B cell (primary cell): ENCODE measurements at regions not wholly inside any gene's neighbourhood (a gene's known extent, or its start where the extent isn't known, plus 50 kb on each side); places are given as distances from the start of the nearest gene placed in this dataset.

Source experiments
- ATAC-seq: fragments of 200-7000 bp; cut with Tn5 transposase; one replicate; pipeline ENCODE4 v1.10.0; 2021; ENCODE audit warnings: low read depth, mild to moderate bottlenecking, moderate number of reproducible peaks, moderate library complexity
- CTCF ChIA-PET: fragments of 350-600 bp; sonication (Branson Sonifier 250); formaldehyde crosslinking; loops from one replicate; lab custom pipeline; 2021; ENCODE audit warnings: antibody characterized with exemption, inconsistent platforms; lab: Charles Lee
- POLR2A ChIA-PET: fragments of 350-600 bp; sonication (Branson Sonifier 250); formaldehyde crosslinking; loops from one replicate; lab custom pipeline; 2021; ENCODE audit warnings: antibody characterized with exemption; lab: Charles Lee
- DNase-seq: peaks from one replicate; pipeline ENCODE4 v3.0.0; 2013
- H2AFZ ChIP-seq: 2 replicates; pipeline ENCODE4 v1.6.1; 2012; ENCODE audit warnings: mild to moderate bottlenecking, low read depth, low read length; ENCODE audit not compliant: insufficient read depth, poor library complexity, severe bottlenecking
- H3K27ac ChIP-seq, 2 donors: 1 replicate in 1 of 2; 2 replicates in 1 of 2; pipeline ENCODE4 v1.5.1; 2012 to 2013; ENCODE audit warnings: low read length in 2 of 2, mild to moderate bottlenecking in 2 of 2, moderate library complexity in 1 of 2
- H3K27me3 ChIP-seq, 4 experiments: fragments of 200-600 bp in 1 of 4; sonication (generic) in 1 of 4; replicated peaks in 1 of 4; 1 replicate in 2 of 4; 2 replicates in 2 of 4; pipeline versions ENCODE4 v1.6.1 to v1.7.0; 2013 to 2016; ENCODE audit warnings: low read length in 3 of 4, mild to moderate bottlenecking in 2 of 4, mixed read lengths in 1 of 4, moderate library complexity in 1 of 4; ENCODE audit not compliant: insufficient read depth in 4 of 4, control insufficient read depth in 3 of 4; ENCODE audit errors: control extremely low read depth in 1 of 4
- H3K36me3 ChIP-seq, 2 experiments: replicated peaks in 1 of 2; 1 replicate in 1 of 2; 2 replicates in 1 of 2; pipeline versions ENCODE4 v1.6.1 to v1.7.1; 2013; ENCODE audit warnings: low read length in 1 of 2; ENCODE audit not compliant: insufficient read depth in 2 of 2, control insufficient read depth in 1 of 2; ENCODE audit errors: control extremely low read depth in 1 of 2, extremely low read depth in 1 of 2
- H3K4me1 ChIP-seq, 2 donors: fragments of 200-600 bp in 1 of 2; sonication (generic) in 1 of 2; 1 replicate in 1 of 2; 2 replicates in 1 of 2; pipeline versions ENCODE4 v1.5.1 to v1.6.1; 2013 to 2017; ENCODE audit warnings: low read length in 2 of 2; ENCODE audit not compliant: control insufficient read depth in 2 of 2, insufficient read depth in 2 of 2
- H3K4me2 ChIP-seq: replicated peaks from 2 replicates; pipeline ENCODE3; 2012; ENCODE audit warnings: mild to moderate bottlenecking, low read depth, low read length; ENCODE audit not compliant: poor library complexity, severe bottlenecking
- H3K4me3 ChIP-seq, 5 experiments: fragments of 200-600 bp in 1 of 5; sonication (generic) in 1 of 5; 1 replicate in 3 of 5; 2 replicates in 2 of 5; pipeline versions ENCODE4 v1.5.1 to v1.7.0; 2011 to 2016; ENCODE audit warnings: low read length in 4 of 5, mild to moderate bottlenecking in 4 of 5, low read depth in 2 of 5, control low read depth in 1 of 5, moderate library complexity in 1 of 5; ENCODE audit not compliant: insufficient read depth in 1 of 5; ENCODE audit errors: control extremely low read depth in 1 of 5, extremely low read depth in 1 of 5
- H3K79me2 ChIP-seq: fragments of 200-600 bp; sonication (generic); one replicate; pipeline ENCODE4 v1.6.0; 2016; ENCODE audit warnings: low read length; ENCODE audit not compliant: control insufficient read depth, insufficient read depth
- H3K9ac ChIP-seq: fragments of 200-600 bp; sonication (generic); 2 replicates; pipeline ENCODE4 v1.6.1; 2017; ENCODE audit warnings: mild to moderate bottlenecking, low read length, moderate library complexity
- H3K9me3 ChIP-seq, 3 donors: one replicate each; pipeline versions ENCODE4 v1.6.1 to v1.7.1; 2013; ENCODE audit warnings: low read length in 2 of 3; ENCODE audit not compliant: control insufficient read depth in 2 of 3, insufficient read depth in 1 of 3; ENCODE audit errors: control extremely low read depth in 1 of 3
- H4K20me1 ChIP-seq: 2 replicates; pipeline ENCODE4 v1.6.0; 2012; ENCODE audit warnings: mild to moderate bottlenecking, low read length; ENCODE audit not compliant: insufficient read depth, control insufficient read depth, poor library complexity, severe bottlenecking
- H3K27ac Mint-ChIP-seq: one replicate; pipeline ENCODE4 v1.8.0; 2021; ENCODE audit warnings: mixed read lengths
- H3K27me3 Mint-ChIP-seq: one replicate; pipeline ENCODE4 v1.8.0; 2021; ENCODE audit warnings: mixed read lengths
- H3K4me1 Mint-ChIP-seq: one replicate; pipeline ENCODE4 v1.8.0; 2021; ENCODE audit warnings: mixed read lengths
- H3K4me3 Mint-ChIP-seq: one replicate; pipeline ENCODE4 v1.8.0; 2021; ENCODE audit warnings: mixed read lengths
- H3K9me3 Mint-ChIP-seq: one replicate; pipeline ENCODE4 v1.8.0; 2022; ENCODE audit warnings: mixed read lengths; ENCODE audit not compliant: insufficient read depth
- CTCF ChIP-seq: fragments of 200-600 bp; IDR thresholded peaks from one replicate; pipeline ENCODE4 v1.8.0; 2022; ENCODE audit warnings: antibody characterized with exemption, mild to moderate bottlenecking
- EZH2 ChIP-seq: IDR thresholded peaks from 2 replicates; pipeline ENCODE4 v1.6.1; 2012; ENCODE audit warnings: borderline replicate concordance, low read depth, mild to moderate bottlenecking, moderate library complexity, low read length; ENCODE audit not compliant: insufficient read depth, poor library complexity, severe bottlenecking
- WGBS: methylation state at CpG from one replicate; pipeline ENCODE4 v1.1.5; 2013; ENCODE audit warnings: missing lambda C conversion rate; ENCODE audit not compliant: insufficient coverage; 5-methylcytosine and 5-hydroxymethylcytosine counted together
- intact Hi-C: fragments of 100-400 bp; cut with micrococcal nuclease; formaldehyde crosslinking; loops from one replicate; pipeline ENCODE4 v1.10.0; 2022

GRCh38 chr1:163826500-163826899, 504.7 kb downstream of the NUF2 start:
- no peaks in the 10 kb centered on the region for H3K27me3 Mint-ChIP-seq
- no peaks in the 10 kb centered on the region for H3K79me2 ChIP-seq
- no peak overlapping the region for H3K27ac ChIP-seq
- DNase-seq (no peak), ATAC-seq (no peak)
- no peak overlapping the region for H3K4me3 Mint-ChIP-seq
- ChIA-PET POLR2A (no interaction called here), CTCF (no interaction called here)
- H3K4me1 Mint-ChIP-seq: no peaks in the 10 kb centered on the region
- no peak overlapping the region for H3K9ac ChIP-seq
- no peak overlapping the region for H3K4me2 ChIP-seq
- H2AFZ ChIP-seq: no peak overlapping the region
- no peaks in the 10 kb centered on the region for H3K9me3 Mint-ChIP-seq
- no peaks in the 10 kb centered on the region for H3K9me3 ChIP-seq
- H3K4me1 ChIP-seq: no peaks in the 10 kb centered on the region
- no peak overlapping the region for H3K27ac Mint-ChIP-seq
- H3K4me3 ChIP-seq: no peak overlapping the region
- 100% methylated on average over 2 of the region's 3 CpGs for WGBS
- H4K20me1 ChIP-seq: no peaks in the 10 kb centered on the region
- TF ChIP-seq CTCF (no peak), EZH2 (no peak)
- no peaks in the 10 kb centered on the region for H3K27me3 ChIP-seq
- H3K36me3 ChIP-seq: no peaks in the 10 kb centered on the region
- intact Hi-C loops: no loop called here

GRCh38 chr1:163834778-163835177, 513.0 kb downstream of the NUF2 start:
- ATAC-seq (no peak), DNase-seq (no peak)
- intact Hi-C loops: no loop called here
- no peaks in the 10 kb centered on the region for H4K20me1 ChIP-seq
- no peaks in the 10 kb centered on the region for H3K9me3 Mint-ChIP-seq
- H3K4me2 ChIP-seq: no peak overlapping the region
- H3K27me3 ChIP-seq: no peaks in the 10 kb centered on the region
- POLR2A ChIA-PET: no interaction called here
- no peak overlapping the region for H3K9ac ChIP-seq
- H3K4me1 ChIP-seq: no peaks in the 10 kb centered on the region
- H2AFZ ChIP-seq: no peak overlapping the region
- no peak overlapping the region for H3K27ac ChIP-seq
- no peak overlapping the region for H3K27ac Mint-ChIP-seq
- no peak overlapping the region for H3K4me3 Mint-ChIP-seq
- H3K36me3 ChIP-seq: no peaks in the 10 kb centered on the region
- no peaks in the 10 kb centered on the region for H3K27me3 Mint-ChIP-seq
- H3K9me3 ChIP-seq: no peaks in the 10 kb centered on the region
- CTCF ChIA-PET: no interaction called here
- TF ChIP-seq CTCF (no peak), EZH2 (no peak)
- no peak overlapping the region for H3K4me3 ChIP-seq
- WGBS: 95% methylated on average over 2 of the region's 2 CpGs
- H3K4me1 Mint-ChIP-seq: no peaks in the 10 kb centered on the region
- no peaks in the 10 kb centered on the region for H3K79me2 ChIP-seq
